NCI-H446 (cell line): ENCODE measurements at regions not wholly inside any gene's neighbourhood (a gene's known extent, or its start where the extent isn't known, plus 50 kb on each side); places are given as distances from the start of the nearest gene placed in this dataset.

Source experiments
- DNase-seq, 2 experiments: peaks; one replicate each; lab custom pipeline; 2025; lab: John Stamatoyannopoulos, UW

DNA sequence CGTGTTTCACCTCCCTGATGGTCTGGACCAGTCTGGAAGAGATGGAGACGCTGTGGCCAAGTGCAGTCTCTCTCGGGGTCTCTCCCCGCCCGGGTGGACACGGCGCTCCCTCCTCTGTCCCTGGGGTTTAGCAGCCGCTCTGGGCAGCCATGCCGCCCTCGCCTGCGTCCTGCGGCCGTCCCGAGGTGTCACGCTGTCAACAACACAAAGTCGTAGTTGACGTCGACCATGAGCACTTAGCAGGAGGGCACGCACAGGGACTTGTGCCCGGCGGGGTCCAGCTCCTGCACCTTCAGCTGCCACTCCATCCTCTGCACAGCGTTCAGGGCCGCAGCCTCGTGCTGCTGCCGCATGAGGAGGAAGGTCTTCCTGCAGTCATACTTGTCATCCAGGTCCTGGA is 368.9 kb downstream of the CDH9 start:
- DNase-seq, result no peak

DNA sequence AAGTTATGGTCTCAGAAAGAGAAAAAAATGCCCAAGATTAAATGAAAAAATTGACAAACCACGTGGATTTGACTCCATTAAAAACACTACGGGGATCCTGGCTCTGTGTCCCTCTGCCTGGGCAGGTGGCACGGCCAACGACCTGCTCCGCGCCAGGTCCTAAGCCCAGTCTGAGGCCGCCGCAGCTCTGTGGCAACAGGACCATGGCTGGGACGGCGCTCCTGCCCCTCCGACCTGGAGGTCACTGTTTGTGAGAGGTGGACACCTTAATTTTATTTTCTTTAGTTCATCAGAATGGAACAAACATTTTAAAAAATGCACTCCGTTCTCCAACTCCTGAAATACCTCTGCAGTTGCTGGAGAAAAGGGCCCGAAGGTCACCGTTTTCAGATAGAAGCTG is 369.4 kb downstream of the CDH9 start:
- DNase-seq, result no peak

DNA sequence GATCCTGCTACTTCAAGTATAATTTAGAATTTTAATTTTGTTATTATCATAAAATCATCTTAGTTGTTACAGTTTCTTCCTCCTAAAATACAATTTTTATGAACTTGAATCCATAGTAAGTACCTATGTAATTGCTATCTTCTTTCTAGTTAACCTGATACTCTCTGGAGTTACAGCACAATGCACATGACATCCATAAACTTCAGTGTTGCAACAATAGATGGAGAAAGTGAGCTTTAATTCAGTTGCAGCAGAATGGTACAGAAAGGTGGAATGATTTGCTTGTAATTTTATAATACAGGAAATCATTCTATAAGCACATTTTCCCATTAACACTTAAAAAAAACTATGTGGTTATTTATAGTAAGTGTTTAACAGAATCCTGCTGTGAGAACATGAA is 372.0 kb downstream of the CDH9 start:
- DNase-seq, result no peak

DNA sequence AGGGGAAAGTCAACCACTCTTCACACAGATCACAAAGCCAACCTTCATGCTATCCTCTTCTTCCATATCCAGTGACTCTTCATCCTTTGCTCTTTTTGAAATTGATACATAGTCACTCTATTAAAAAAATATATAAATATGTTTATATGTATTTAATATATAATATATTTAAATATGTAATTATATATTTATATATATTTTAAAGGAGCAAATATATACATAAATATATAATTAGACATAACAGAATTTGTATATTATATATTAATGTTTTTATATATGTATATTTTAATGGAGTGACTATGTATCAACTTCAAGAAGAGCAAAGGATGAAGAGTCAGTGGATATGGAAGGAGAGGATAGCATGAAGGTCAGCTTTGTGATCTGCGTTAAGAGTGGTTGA is 374.9 kb downstream of the CDH9 start:
- DNase-seq, result no peak

DNA sequence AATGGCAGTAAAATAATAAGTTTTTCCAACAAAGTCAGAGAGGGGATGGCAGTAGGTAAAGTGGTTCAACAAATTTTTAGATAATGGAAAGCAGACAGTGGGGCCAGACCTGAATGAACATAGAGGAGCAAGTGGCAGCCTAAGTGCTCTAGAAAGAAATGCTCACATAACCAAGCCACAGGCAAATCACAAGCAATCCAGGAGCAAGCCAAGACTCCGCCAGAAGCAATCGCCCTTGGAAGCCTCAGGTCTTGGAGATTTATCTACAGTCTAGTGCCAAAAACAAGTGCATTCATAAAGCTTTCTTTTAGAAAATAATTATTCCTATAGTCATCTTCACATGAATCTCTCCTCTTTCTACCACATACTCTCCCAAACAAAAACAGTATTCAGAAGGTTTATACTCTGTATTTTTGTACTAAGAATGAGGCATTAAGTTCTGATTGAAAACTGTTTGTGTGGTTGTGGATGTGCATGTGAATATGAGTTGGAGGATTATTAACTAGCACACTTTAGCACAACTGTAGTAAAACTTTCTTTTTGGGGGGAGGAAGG is 375.5 kb downstream of the CDH9 start:
- peak in 1 of 2 experiments; percentile 60 for DNase-seq

DNA sequence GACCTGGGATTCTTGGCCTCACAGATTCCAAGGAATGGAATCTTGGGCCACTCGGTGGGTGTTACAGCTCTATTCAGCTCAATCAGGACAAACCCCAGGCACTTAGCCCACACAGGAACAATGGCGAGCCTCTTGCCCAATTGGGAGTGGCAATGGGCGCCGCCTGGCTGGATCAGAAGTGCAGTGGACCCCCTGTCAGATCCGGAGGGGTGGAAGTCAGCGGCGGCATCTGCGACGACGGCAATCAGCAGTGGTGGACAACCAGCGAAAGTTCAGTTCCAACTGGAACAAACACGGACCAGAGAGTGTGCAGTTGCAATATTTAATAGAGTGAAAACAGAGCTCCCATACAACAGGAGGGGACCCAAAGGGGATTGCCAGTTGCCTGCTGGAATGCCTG is 378.3 kb downstream of the CDH9 start:
- no peak for DNase-seq

DNA sequence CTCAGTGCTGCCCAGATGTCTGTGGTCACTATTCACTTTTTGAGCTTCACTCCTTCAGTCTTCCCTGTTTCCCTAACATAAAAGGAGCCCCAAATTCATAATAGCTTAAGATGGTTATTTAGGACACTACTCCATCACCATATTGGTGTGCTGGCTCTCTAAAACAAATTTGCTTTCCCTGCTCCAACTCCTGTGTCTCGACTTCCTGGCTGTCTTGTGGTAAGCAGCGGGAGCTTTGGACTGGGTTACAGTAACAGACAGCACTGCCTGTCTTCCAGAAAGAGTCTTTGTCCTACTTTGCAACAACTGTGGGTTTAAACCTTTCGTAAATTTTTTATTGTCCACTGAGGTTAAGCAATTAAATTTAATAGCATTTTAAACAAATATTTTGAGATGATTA is 389.4 kb downstream of the CDH9 start:
- peak; percentile 38 to 60 for DNase-seq

DNA sequence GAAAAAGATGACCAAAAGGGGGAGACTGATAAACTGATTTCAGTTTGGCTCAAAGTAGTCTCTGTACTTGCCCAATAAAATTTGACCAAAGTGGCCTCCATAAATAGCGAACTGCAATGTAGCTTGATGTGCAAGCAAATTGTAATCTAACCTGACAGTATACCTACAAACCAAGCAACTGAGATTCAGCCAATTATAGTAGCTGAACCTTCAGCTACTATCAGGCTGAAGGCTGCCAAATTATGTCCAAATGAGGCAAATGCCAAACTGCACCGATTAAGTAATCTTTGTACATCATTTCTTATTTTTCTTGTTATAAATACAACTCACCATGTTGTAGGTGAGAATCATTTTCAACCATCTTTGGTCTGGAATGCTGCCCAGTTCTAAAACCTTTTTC is 390.6 kb downstream of the CDH9 start:
- no peak for DNase-seq

DNA sequence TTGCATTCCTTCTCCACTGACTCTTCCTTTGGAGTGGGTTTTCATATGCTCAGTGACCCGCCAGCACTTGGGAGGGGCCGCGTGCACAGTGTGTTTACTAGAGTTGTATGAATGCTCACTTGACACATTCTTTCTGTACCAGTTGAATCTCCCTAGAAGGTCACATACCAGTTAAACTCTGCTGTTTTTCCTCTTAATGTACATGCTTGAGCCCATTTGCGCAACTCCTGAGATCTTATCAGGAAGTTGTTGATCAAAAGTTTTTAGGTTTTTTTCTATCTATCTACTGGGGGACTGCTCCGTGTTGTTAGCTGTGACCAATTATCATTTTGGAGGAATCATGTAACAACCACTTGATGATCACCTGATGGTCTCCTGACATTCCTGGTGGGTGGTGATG is 392.7 kb downstream of the CDH9 start:
- DNase-seq, result no peak

DNA sequence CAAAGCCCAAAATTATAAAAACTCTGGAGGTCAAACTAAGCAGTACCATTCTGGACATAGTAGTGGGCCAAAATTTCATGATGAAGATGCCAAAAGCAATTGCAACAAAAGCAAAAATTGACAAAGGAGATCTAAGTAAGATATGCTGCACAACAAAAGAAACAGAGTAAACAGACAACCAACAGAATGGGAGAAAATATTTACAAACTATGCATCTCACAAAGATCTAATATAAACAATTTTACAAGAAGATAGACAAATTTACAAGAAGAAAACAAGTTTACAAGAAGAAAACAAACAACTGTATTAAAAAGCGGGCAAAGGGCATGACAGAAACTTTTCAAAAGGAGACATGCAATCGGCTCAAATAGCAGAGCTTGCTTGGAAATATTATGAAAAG is 396.9 kb downstream of the CDH9 start:
- DNase-seq, result no peak

DNA sequence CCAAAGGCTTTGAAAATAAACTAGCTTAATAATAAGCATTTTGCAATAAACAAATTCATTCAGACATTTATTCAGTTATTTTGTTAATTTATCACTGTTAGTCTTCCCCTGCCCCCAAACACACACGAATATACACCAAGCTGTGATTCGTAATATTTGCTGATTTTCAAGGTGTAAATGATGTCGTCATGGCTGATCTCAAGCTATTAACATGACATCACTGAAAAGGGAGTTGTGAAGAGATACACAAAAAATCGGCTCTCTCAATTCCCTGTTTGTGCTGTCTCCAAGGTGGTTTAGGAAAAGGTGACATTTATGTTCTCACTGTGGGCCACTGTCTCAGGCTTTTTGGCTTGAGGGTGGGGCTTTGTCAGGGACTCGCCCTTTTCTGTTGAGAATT is 413.3 kb downstream of the CDH9 start:
- no peak for DNase-seq

DNA sequence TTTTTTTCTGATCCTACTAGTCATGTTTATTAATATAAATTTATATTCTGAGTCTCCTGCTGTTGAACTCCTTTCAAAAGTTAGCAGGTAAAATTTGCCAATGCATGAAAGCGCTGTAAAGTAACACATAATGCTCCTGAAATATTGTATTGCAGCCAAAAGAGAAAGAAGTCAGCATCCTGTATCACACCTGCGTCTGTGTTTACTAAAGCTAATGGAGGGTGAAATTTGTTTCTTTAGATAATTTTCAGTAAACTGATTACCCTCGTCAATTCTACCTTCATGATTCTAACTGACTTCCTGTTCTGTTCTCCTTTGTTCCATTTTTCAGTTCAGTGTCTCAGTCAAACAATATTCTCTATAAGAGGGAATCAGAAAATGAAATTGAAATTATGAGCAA is 415.4 kb downstream of the CDH9 start:
- DNase-seq, result no peak

DNA sequence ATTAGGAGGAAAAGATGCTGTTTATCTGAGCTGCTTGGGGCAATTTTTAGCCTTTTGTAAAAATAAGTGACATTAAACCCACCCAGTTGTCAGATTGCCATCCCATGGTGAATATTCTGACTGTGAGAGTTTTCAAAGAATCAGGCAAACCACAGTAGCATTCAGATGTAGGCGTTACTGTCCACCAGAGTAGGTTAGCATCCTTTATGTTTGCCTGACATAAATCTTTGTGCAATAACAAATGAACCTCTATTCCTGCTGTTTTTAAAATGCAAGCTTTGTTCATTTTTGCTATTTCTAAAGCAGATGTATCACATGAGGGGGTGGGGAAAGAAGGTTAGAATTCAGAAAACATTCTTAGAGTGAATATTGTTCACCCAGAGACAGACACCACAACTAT is 427.8 kb downstream of the CDH9 start:
- no peak for DNase-seq

DNA sequence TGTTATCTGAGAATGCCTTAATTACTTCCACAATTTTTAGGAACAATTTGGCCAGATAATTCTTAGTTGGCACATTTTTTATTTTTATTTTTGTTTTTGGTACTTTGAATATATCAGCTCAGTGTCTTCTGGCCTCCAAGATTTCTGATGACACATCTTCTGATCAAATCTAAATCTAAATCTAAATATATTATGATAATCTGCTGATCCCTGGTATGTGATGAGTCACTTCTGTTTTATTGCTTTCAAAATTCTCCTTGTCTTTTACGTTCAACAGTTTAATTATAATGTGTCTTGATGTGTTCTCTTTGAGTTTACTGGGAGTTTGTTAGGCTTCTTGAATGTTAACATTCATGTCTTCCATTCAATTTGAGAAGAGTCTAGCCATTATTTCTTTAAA is 436.8 kb downstream of the CDH9 start:
- DNase-seq, result no peak

DNA sequence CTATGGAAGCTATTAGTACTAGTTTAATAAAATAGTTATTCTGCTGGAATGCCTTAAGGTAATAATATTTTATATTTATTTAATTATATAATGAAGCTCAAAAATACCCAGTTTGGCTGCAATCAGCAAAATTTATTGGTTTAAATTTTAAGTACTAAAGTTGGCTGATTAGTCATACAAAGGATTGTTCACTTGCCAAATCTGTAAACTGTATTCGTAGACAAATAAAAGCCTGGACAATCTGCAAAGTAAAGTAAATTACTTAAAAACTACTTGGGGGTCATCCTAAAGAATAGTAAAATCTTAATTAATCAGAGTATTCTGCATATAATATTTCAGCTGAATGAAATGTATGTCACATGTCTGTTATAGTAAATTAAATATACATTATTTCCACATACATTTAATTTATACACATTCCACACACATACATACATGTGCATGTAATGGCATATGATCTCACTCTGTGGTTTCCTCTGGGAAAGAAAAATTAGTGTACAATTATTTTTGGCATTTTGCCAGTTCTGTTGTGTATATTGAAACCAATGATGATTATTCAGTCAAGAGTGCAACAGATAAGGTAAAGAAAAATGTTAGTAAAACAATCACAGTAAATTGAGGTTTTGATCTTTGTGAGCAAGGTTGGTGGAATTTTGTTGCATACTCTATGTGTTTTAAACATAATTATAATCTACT is 455.9 kb downstream of the CDH9 start:
- peak in 1 of 2 experiments; percentile 52 for DNase-seq

DNA sequence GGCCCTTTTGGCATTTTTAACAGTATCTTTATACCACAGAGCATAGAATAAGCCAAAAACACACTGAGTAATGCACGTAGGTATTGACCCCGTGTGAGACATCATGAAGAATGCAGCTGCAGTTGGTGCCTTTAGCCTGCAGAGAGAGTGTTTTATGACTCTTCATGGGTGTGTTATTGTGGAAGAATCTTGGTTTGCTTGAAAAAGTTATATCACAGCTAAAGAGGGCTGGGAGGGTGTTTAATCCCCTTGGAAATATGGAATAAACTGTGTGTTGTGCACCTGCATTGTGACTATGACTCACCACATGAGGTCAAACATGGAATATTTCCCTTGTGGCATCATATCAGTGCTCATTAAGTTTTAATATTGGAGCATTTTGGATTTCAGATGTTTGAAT is 458.7 kb downstream of the CDH9 start:
- DNase-seq, result no peak

DNA sequence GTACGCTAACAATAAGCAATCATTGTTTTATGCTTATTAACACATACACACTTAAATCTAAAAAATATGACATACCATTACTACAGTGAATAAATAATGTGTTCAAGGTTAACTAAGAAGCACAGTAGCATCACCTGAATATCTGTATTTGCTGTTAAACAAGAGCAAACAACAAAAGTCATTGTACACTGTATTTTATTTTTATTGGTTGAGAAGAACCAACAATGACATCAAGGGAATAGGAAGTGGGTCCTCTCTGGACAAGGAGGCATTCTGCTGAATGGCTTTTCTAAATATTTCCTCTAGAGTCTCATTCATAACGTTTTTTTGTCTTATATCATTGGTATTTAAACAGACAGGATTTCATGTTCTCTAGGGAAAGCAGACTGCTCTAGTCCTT is 460.4 kb downstream of the CDH9 start:
- DNase-seq, result no peak

DNA sequence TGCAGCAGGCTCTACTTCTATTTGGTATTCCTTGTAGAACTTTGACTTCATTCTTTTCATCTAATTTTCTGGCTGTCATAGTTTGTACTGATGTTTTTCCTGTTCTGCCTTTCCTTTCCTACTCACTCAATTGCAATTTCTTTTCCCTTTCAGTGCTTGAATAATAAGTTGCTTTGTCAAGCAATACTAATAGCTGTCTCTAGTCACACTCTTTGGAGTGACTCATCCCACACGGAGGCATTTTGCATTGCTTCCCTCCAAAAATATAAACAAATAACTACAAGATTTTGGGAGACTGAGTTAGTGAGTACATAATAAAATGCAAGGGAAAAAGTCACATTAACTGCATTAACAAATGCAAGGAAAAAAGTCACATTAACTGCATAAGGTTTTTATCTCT is 465.9 kb downstream of the CDH9 start:
- peak in 1 of 2 experiments; percentile 21 for DNase-seq

DNA sequence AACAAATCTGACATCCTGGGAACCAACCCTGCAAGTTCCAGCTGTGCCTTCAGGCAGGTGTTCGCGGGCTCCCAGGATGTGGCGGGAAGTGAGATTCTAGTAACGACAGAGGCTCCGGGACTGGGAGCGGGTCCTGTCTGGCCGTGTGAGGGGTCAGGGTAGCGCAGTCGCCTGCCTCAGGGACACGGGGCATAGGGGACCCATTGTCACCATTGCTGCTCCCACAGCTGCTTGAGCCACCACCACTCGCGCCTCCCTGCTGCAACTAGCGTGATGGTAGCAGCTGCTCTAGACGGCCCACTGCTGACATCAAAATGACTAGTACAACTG is 468.5 kb downstream of the CDH9 start:
- no peak for DNase-seq

DNA sequence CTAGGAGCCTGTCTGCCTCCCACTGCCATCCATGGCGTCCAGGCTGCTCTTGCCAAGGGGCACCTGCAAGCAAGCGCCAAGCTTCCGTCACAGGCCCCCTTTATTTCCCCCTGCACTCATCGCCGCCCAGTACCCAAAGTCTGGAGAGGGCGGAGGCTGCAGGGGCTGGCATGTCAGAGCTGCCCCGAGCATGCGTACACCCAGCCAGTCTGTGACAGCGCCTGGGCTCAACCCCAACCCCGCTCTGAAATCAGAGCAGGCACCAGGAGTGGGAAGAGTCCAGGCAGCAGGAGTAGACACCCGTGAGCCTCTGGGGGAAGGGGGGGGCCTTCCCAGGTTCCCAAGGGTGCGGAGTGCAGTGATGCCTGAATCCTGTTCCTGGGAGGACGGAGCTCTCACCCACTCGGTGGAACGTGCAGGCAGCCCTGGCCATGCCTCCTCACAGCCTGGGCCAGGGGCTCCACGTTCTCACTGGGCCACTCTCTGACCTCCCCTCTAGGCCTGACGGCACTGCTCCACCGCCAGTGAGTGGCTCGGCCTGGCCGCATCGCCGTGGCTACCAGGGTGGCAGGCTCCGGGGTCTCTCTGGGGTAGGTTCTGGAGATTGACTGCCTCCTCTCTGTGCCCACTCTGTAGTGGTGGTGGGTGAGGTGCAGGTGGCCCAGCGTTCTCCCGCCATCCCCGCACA is 469.0 kb downstream of the CDH9 start:
- DNase-seq, result no peak

DNA sequence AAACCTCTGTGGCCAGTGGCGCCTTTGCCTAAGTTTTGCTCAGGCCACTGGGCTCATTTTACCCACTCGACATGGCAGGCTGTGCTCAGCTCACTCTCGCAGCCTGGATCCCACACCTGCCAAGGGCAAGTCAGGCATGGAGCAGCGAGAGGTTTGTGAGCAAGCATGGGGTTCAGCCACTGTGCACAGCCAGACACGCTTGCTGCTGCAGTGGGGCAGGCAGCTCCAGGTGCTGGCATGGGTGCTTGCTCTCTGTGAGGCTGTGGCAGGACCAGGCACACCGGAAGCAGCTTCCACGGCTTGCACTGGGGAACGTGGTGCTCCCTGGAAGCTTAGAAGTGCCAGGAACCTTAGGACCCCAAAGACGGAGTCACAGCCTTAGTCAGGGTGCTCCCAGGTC is 470.1 kb downstream of the CDH9 start:
- no peak for DNase-seq

DNA sequence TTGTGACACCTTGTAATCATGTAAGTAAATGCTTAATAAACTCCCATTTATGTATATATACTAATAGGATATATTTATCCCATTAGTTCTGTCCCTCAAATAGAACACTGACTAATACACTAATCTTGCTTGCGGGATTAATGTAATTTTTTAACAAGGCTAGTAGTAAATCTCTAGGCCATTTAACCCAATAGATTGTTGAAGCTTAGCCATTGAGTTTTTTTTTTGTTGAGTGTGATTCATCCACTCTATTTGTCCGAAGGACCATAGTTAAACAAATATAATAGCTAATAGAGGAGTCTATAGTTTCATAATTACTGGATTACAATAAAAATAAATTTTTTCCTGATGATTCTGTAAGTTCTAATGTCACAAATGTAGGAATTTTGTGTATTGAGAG is 474.4 kb downstream of the CDH9 start:
- no peak for DNase-seq

DNA sequence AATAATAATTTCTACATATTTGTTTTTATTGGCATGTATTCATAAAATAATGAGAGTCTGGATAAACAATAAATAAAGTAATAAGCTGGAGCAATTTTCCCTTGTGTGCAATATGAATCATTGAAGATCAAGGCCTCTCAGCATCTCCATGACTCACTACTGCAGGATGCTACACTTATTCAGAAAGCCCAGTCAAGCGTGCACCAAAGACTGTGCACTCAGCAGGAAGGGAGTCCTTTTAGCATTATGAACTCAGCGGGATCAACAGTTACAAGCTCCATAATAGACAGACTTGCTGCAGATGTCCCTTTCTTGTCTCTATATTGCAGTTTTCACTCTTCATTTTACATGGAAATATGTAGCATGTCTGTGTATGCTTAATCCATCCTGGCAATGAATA is 485.3 kb downstream of the CDH9 start:
- DNase-seq, result peak; percentile 99

DNA sequence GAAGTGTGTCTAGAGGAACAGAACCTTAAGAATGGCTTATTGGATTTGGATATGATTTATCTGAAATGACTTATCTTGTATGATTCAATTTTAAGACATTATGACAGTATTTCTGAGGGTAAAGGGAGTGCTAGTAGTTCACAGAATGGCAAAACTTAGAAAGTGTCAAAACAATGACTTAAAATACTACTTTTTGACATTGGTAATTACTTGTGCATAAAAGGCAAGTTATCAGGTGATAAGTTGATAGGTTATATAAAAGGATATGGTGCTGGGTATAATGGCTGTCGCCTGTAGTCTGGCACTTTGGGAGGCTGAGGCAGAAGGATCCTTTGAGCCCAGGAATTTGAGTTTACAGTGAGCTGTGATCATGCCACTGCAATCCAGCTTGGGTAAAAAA is 494.4 kb downstream of the CDH9 start:
- no peak for DNase-seq
